KOPT-K1 (cell line): ENCODE measurements at regions not wholly inside any gene's neighbourhood (a gene's known extent, or its start where the extent isn't known, plus 50 kb on each side); places are given as distances from the start of the nearest gene placed in this dataset.

Experiments used
- H3K27ac ChIP-seq: fragments of 200-600 bp; sonication (generic); 2 replicates; pipeline ENCODE4 v1.5.1; 2016; ENCODE audit warnings: antibody characterized with exemption, mild to moderate bottlenecking, low read depth, low read length; ENCODE audit not compliant: poor library complexity, severe bottlenecking
- H3K36me3 ChIP-seq: fragments of 200-600 bp; sonication (generic); 2 replicates; pipeline ENCODE4 v1.5.1; 2017; ENCODE audit warnings: antibody characterized with exemption, mild to moderate bottlenecking, low read length, moderate library complexity; ENCODE audit not compliant: insufficient read depth
- H3K9me3 ChIP-seq: fragments of 200-600 bp; sonication (generic); 2 replicates; pipeline ENCODE4 v1.5.1; 2017; ENCODE audit warnings: antibody characterized with exemption, low read length, mild to moderate bottlenecking; ENCODE audit not compliant: insufficient read depth, poor library complexity, severe bottlenecking

GRCh38 chr18:28412521-28412920, 235.6 kb upstream of the CDH2 start:
- no peaks in the 10 kb centered on the region for H3K9me3 ChIP-seq
- H3K27ac ChIP-seq, result no peak overlapping the region
- H3K36me3 ChIP-seq, result no peaks in the 10 kb centered on the region

GRCh38 chr18:28411806-28412205, 234.9 kb upstream of the CDH2 start:
- Histone ChIP-seq H3K36me3 (no peaks in the 10 kb centered on the region), H3K27ac (no peak overlapping the region), H3K9me3 (no peaks in the 10 kb centered on the region)

- no peaks in the 10 kb centered on the region for H3K9me3 ChIP-seq
- no peaks in the 10 kb centered on the region for H3K36me3 ChIP-seq
- no peak overlapping the region for H3K27ac ChIP-seq
Observed at GRCh38 chr18:28409811-28410210, 232.9 kb upstream of the CDH2 start.

GRCh38 chr18:28408528-28408927, 231.6 kb upstream of the CDH2 start:
- Histone ChIP-seq H3K36me3 (no peaks in the 10 kb centered on the region), H3K27ac (no peak overlapping the region), H3K9me3 (no peaks in the 10 kb centered on the region)

GRCh38 chr18:28407681-28408080, 230.8 kb upstream of the CDH2 start:
- Histone ChIP-seq H3K9me3 (no peaks in the 10 kb centered on the region), H3K36me3 (no peaks in the 10 kb centered on the region), H3K27ac (no peak overlapping the region)

GRCh38 chr18:28406533-28406932, 229.6 kb upstream of the CDH2 start:
- H3K36me3 ChIP-seq, result no peaks in the 10 kb centered on the region
- H3K9me3 ChIP-seq, result no peaks in the 10 kb centered on the region

GRCh38 chr18:28404694-28405093, 227.8 kb upstream of the CDH2 start:
- H3K36me3 ChIP-seq, result no peaks in the 10 kb centered on the region
- H3K9me3 ChIP-seq, result no peaks in the 10 kb centered on the region
- no peak overlapping the region for H3K27ac ChIP-seq

More at GRCh38 chr18:28406533-28406932, 229.6 kb upstream of the CDH2 start:
- no peak overlapping the region for H3K27ac ChIP-seq

- H3K9me3 ChIP-seq, result no peaks in the 10 kb centered on the region
- H3K36me3 ChIP-seq, result no peaks in the 10 kb centered on the region
- H3K27ac ChIP-seq, result no peak overlapping the region
Observed at GRCh38 chr18:28399781-28400362, 222.9 kb upstream of the CDH2 start.

GRCh38 chr18:28398471-28398870, 221.5 kb upstream of the CDH2 start:
- Histone ChIP-seq H3K9me3 (no peaks in the 10 kb centered on the region), H3K27ac (no peak overlapping the region)

GRCh38 chr18:28390022-28390421, 213.1 kb upstream of the CDH2 start:
- peaks cover 4% of the 10 kb centered on the region for H3K9me3 ChIP-seq
- H3K27ac ChIP-seq, result no peak overlapping the region
- H3K36me3 ChIP-seq, result no peaks in the 10 kb centered on the region

More at GRCh38 chr18:28398471-28398870, 221.5 kb upstream of the CDH2 start:
- no peaks in the 10 kb centered on the region for H3K36me3 ChIP-seq

GRCh38 chr18:28382215-28382879, 205.4 kb upstream of the CDH2 start:
- Histone ChIP-seq H3K27ac (no peak overlapping the region), H3K36me3 (no peaks in the 10 kb centered on the region), H3K9me3 (no peaks in the 10 kb centered on the region)

- no peaks in the 10 kb centered on the region for H3K36me3 ChIP-seq
- H3K9me3 ChIP-seq, result no peaks in the 10 kb centered on the region
- H3K27ac ChIP-seq, result no peak overlapping the region
Observed at GRCh38 chr18:28372186-28372585, 195.3 kb upstream of the CDH2 start.

GRCh38 chr18:28366676-28367075, 189.7 kb upstream of the CDH2 start:
- H3K36me3 ChIP-seq, result no peaks in the 10 kb centered on the region
- H3K27ac ChIP-seq, result no peak overlapping the region
- H3K9me3 ChIP-seq, result no peaks in the 10 kb centered on the region

GRCh38 chr18:28365411-28365831, 188.5 kb upstream of the CDH2 start:
- Histone ChIP-seq H3K27ac (no peak overlapping the region), H3K36me3 (no peaks in the 10 kb centered on the region), H3K9me3 (no peaks in the 10 kb centered on the region)

GRCh38 chr18:28363124-28363523, 186.2 kb upstream of the CDH2 start:
- H3K27ac ChIP-seq, result no peak overlapping the region
- no peaks in the 10 kb centered on the region for H3K9me3 ChIP-seq
- H3K36me3 ChIP-seq, result no peaks in the 10 kb centered on the region

GRCh38 chr18:28359176-28359575, 182.2 kb upstream of the CDH2 start:
- Histone ChIP-seq H3K27ac (no peak overlapping the region), H3K36me3 (no peaks in the 10 kb centered on the region), H3K9me3 (no peaks in the 10 kb centered on the region)
